Stimulated activated CD4-positive, alpha-beta T cell treated with anti-CD3 and anti-CD28 coated beads, Interleukin-12 subunit alpha, Interleukin-12 subunit beta, amount 100 ng/mL, for 24 hours (primary cell): ENCODE measurements at regions not wholly inside any gene's neighbourhood (a gene's known extent, or its start where the extent isn't known, plus 50 kb on each side); places are given as distances from the start of the nearest gene placed in this dataset.

Experiments
- DNase-seq, 2 experiments: peaks; one replicate each; pipeline ENCODE4 v3.0.0-alpha.2; 2020; ENCODE audit warnings: low read depth in 2 of 2

GRCh38 chr5:114243281-114243971 is 118.4 kb upstream of the KCNN2 start:
- DNase-seq = no peak

DNA sequence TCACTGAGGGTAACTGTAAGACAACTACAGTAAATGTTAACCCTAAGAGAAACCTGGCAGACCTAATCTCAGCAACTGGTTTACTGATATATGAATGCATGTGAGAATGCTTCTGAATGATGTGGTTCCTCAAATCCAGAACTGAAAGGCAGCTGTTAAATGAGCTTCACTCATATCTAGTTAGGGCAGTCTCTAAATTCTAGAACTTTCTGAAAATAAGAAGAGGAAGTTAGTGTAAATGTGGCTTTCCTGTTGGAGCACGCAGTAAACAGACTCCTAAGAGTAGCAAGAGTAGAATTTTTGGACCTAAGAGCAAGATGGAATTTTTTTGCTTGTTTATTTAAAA is 117.9 kb upstream of the KCNN2 start:
- DNase-seq = no peak

DNA sequence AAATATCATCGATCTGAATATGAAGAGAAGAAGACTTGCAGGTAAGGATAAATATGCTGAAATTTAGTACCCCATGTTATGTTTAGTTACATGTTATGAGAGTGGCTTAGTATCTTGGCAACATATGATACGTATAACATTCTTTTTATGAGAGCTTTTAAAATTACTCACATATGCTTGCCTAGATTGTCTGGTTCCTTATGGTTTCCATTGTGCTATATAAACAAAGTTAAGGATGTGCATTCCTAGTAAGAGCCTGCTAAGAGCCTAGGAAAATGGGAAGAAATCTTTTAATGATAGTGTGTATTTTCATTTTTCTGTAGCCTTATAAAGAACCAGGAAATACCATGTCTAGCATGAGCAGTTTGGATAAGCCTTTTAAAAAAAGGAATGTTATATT is 112.0 kb upstream of the KCNN2 start:
- no peak for DNase-seq

DNA sequence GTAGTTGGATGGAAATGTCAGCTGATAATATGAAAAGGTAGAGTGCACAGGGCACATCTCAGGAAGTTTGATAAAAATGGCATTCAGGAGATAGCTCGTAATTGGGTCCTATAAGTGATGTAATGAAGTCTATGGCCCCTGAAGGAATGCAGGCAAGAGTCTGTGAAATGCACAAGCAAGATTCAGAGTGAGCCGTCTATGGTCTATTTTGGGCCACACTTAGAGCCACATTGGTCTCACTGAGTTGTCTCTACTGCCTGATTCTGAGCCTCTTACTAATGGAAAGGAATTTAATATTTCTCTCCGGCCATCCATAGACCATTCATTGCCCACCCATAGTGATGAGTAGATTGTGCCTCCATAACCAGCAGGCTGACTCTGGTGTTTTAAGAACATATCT is 111.3 kb upstream of the KCNN2 start:
- DNase-seq = no peak

DNA sequence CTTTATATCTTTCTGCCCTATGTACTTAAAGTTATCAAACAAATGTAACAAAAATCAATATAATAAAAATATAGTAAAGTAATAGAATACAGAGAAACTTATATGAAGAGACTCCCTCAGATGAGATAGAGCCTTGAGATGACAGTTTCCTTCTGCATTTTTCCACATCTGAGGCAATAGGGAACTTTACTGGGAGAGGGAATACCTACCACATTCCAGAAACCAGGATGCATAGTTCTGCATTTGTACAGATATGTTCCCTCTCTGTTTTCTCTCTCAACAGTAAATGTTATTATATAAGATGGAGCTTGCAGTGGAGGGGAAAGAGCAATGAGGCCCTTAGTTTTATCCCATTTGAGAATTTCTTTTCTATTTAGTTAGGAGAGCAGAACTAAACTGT is 109.6 kb upstream of the KCNN2 start:
- DNase-seq = no peak

- no peak for DNase-seq
Observed at GRCh38 chr5:114255260-114255659, 106.6 kb upstream of the KCNN2 start.

DNA sequence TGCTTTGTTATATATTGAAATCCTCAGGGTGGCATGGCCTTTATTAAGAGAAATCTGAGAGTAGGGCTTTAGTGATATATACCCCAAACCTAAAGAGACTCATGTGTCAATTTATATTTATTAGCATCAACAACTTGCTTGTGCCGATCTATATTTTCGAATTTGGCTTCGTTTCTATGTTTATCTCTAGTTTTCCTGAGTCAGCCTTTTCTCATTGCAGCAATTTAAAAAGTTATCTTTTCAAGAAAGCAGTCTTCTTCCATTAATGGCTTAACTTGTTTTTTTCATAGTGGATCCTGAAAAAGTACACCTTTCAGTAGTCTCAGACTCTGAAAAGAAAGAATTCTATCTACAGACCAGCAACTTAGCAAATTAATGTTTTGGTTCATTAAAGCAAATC is 99.9 kb upstream of the KCNN2 start:
- DNase-seq = no peak

DNA sequence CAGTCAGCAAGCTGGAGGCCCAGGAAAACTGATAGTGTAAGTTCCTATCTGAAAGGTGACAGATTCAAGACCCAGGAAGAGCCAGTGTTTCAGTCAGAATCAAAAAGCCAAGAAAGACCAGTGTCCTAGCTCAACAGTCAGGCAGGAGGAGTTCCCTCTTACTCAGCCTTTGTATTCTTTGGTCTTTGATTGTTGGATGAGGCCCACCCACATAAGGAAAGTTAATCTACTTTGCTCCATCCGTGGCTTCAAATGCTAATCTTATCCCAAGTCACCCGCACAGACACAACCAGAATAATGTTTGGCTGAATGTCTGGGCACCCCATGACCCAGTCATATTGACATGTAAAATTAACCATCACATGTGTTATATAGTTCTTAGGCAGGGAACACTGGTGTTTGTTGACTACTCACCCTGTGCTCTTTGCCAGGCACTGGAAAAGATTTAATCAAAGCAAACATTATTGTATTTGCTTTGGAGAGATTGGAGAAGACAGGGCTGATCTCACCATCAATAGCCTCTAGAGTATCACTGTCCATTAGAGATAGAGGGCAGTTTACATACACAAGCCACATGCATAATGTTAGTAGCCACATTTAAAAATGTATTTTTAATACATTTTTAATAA is 96.3 kb upstream of the KCNN2 start:
- no peak for DNase-seq

- no peak for DNase-seq
Observed at GRCh38 chr5:114266374-114266773, 95.5 kb upstream of the KCNN2 start.

DNA sequence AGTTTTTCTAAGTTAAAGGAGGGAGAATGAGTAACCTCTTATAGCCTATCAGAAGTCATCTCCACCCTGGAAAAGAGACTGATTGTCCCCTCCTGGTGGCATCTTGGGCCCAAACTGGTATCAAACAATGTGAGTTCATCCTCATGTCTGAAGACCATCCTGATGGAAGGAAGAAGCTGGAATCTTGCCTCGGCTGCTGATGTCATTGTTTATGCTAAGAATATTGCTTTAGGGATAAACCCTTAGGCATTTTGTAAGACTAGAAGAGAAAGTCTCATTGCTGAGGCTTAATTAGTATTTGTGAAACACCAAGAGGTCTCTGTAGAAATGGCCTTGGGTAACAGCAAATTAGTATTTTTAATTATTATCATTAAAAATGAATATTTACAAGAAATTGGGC is 65.7 kb upstream of the KCNN2 start:
- no peak for DNase-seq

- no peak for DNase-seq
Observed at GRCh38 chr5:114297915-114298314, 64.0 kb upstream of the KCNN2 start.

GRCh38 chr5:114305402-114306207 is 56.3 kb upstream of the KCNN2 start:
- no peak for DNase-seq

DNA sequence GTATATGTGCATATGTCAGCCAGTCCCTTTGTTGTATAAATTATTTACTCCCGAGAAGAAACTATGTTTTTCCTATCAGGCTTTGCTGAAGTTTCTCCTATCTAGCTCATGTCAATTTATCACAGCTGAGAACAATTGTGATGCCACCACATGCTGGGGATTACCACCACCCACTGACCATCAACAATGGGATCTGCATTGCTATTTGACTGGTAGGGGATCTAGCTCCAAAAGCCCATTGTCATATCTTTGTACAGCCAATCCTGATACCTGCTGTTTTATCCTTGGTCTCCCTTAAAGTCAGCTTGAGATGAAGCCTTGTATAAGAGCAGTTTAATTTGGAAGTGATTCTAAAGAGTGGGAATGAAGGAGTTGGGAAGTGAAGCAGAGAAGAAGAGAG is 53.9 kb upstream of the KCNN2 start:
- no peak for DNase-seq

DNA sequence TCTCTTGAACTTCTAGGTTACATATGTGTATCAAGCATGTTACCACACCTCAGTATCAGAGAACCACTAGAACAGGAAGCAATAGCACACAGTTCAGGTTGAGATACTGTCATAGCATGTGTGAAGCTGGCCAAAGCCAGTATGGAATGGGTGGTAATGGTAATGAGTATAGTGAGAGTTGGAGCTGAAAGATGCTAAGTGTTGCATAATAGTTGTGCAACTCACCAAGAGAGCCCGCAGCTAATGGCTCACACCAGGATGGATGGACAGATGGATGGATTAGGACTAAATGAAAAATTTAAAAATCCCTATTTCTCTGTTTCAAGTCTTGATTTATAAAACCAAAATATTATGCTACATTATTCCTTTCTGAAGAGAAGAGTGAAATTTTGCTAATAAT is 53.4 kb upstream of the KCNN2 start:
- no peak for DNase-seq

GRCh38 chr5:114310666-114311065 is 51.2 kb upstream of the KCNN2 start:
- no peak for DNase-seq

DNA sequence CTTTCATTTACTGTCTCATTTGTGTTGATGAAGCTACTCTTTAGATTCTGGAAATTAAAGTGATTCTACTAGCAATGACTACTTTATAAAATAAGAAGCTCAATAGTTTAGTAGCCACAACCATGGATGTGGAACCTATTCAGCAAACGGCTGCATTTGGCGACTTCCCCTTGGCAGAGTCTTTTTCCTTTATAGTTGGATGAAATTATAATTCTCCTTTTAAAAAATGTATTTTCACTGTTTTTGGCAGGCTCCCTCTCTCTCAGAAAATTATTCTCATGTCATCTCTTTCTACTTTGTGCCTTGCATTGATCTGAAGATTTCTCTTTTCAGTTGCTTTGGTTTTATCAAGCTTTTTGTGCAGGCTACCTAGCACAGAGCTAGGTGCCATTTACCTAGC is 50.6 kb upstream of the KCNN2 start:
- DNase-seq = no peak

- DNase-seq = no peak
Observed at GRCh38 chr5:114311968-114312367, 49.9 kb upstream of the KCNN2 start.
